Stomach smooth muscle (tissue), 2 donors: ENCODE measurements at regions not wholly inside any gene's neighbourhood (a gene's known extent, or its start where the extent isn't known, plus 50 kb on each side); places are given as distances from the start of the nearest gene placed in this dataset.

Experiments used
- H3K27ac ChIP-seq: one replicate; pipeline ENCODE4 v1.7.0; 2013; ENCODE audit warnings: mild to moderate bottlenecking, low read length, inconsistent platforms
- H3K27me3 ChIP-seq, 2 donors: one replicate each; pipeline ENCODE4 v1.7.0; 2013; ENCODE audit warnings: low read length in 2 of 2; ENCODE audit not compliant: insufficient read depth in 2 of 2, control insufficient read depth in 1 of 2
- H3K36me3 ChIP-seq, 2 donors: one replicate each; pipeline ENCODE4 v1.7.0; 2013; ENCODE audit warnings: low read length in 2 of 2; ENCODE audit not compliant: control insufficient read depth in 2 of 2, insufficient read depth in 2 of 2
- H3K4me1 ChIP-seq: one replicate; pipeline ENCODE4 v1.7.0; 2013; ENCODE audit warnings: low read length; ENCODE audit not compliant: control insufficient read depth, insufficient read depth
- H3K4me3 ChIP-seq, 2 donors: one replicate each; pipeline ENCODE4 v1.7.0; 2013; ENCODE audit warnings: low read length in 2 of 2
- H3K9ac ChIP-seq, 2 donors: one replicate each; pipeline ENCODE4 v1.7.0; 2013; ENCODE audit warnings: low read length in 2 of 2, mild to moderate bottlenecking in 1 of 2
- H3K9me3 ChIP-seq, 2 donors: one replicate each; pipeline ENCODE4 v1.7.0; 2013; ENCODE audit warnings: low read length in 2 of 2; ENCODE audit not compliant: control insufficient read depth in 2 of 2
- donor health status: healthy.
- donor health status: Pancreatic carcinoma.

GRCh38 chr2:22817197-22817596 is 567.8 kb upstream of the KLHL29 start:
- H3K9ac ChIP-seq = no peak overlapping the region
- H3K27ac ChIP-seq = no peak overlapping the region
- no peaks in the 10 kb centered on the region for H3K9me3 ChIP-seq
- no peaks in the 10 kb centered on the region for H3K27me3 ChIP-seq
- H3K4me1 ChIP-seq = no peaks in the 10 kb centered on the region
- H3K36me3 ChIP-seq = no peaks in the 10 kb centered on the region
- H3K4me3 ChIP-seq = no peak overlapping the region

- no peaks in the 10 kb centered on the region for H3K36me3 ChIP-seq
- H3K9ac ChIP-seq = no peak overlapping the region
- no peaks in the 10 kb centered on the region for H3K9me3 ChIP-seq
- no peaks in the 10 kb centered on the region for H3K4me1 ChIP-seq
- no peak overlapping the region for H3K4me3 ChIP-seq
- no peaks in the 10 kb centered on the region for H3K27me3 ChIP-seq
- H3K27ac ChIP-seq = no peak overlapping the region
Measured at GRCh38 chr2:22821458-22821857, 563.5 kb upstream of the KLHL29 start.

DNA sequence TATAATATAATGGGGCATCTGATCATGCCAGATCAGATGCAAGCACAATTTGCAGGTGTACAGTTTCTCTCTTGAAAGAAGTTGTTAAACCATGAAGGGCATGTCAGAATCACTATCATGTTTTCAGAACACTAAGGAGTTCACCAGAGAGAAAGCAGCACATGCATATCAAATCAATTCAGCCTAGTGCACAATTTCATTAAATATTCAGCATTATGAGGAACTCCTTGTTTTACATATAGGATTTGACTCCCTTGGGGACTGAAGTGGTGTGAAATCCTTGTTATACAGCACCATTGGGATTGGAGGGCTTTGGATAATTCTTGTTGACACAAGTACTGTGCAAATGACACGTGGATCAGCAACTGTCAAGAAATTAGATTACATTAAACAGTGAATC is 562.1 kb upstream of the KLHL29 start:
- Histone ChIP-seq H3K4me3 (no peak overlapping the region), H3K4me1 (no peaks in the 10 kb centered on the region), H3K27me3 (no peaks in the 10 kb centered on the region), H3K27ac (no peak overlapping the region), H3K9me3 (no peaks in the 10 kb centered on the region), H3K9ac (no peak overlapping the region), H3K36me3 (no peaks in the 10 kb centered on the region)

DNA sequence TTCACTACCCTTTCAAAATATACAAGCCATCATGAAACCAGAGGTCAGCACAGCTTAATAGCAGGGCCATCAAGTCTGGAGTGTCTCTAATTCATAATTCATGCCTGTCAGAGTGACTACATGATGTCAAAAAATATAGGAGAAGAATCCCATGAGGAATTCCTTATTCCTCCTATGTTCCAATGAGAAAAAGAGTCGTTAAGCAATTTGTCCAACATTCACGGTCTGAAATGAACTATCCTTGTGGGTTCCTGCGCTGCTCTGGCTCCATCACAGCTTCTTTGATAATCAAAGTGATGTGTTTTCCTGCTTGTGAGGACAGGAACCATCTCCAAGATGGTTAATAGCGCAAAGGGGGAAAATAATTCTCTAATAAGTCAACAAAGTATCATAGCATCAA is 560.4 kb upstream of the KLHL29 start:
- Histone ChIP-seq H3K4me1 (no peaks in the 10 kb centered on the region), H3K27me3 (no peaks in the 10 kb centered on the region), H3K4me3 (no peak overlapping the region), H3K27ac (no peak overlapping the region), H3K9me3 (no peaks in the 10 kb centered on the region), H3K9ac (no peak overlapping the region), H3K36me3 (no peaks in the 10 kb centered on the region)

DNA sequence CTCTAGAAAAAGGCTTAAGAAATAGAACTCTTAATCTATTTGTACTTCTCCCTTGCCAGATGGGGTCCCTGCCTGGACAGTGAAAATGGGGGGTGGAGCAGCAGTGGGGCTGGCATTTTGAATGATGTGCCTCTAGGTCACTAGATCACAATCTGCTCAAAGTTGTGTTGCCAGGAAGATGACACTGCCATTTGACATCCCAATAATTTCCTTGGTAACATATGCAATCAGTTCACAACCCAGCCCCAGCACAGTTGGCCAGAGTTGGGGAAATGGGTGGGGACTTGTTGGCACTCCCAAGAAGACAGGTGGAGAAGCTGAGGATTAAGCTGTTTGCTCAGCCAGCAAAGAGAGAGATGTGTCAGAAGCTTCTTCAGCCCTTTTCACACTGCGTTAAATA is 558.3 kb upstream of the KLHL29 start:
- H3K27me3 ChIP-seq = no peaks in the 10 kb centered on the region
- no peak overlapping the region for H3K4me3 ChIP-seq
- no peak overlapping the region for H3K9ac ChIP-seq
- H3K27ac ChIP-seq = no peak overlapping the region
- no peaks in the 10 kb centered on the region for H3K9me3 ChIP-seq
- no peaks in the 10 kb centered on the region for H3K36me3 ChIP-seq
- no peaks in the 10 kb centered on the region for H3K4me1 ChIP-seq

- Histone ChIP-seq H3K9ac (no peak overlapping the region), H3K9me3 (no peaks in the 10 kb centered on the region), H3K4me3 (no peak overlapping the region), H3K36me3 (no peaks in the 10 kb centered on the region), H3K27ac (no peak overlapping the region), H3K27me3 (no peaks in the 10 kb centered on the region), H3K4me1 (no peaks in the 10 kb centered on the region)
Measured at GRCh38 chr2:22829791-22830190, 555.2 kb upstream of the KLHL29 start.

DNA sequence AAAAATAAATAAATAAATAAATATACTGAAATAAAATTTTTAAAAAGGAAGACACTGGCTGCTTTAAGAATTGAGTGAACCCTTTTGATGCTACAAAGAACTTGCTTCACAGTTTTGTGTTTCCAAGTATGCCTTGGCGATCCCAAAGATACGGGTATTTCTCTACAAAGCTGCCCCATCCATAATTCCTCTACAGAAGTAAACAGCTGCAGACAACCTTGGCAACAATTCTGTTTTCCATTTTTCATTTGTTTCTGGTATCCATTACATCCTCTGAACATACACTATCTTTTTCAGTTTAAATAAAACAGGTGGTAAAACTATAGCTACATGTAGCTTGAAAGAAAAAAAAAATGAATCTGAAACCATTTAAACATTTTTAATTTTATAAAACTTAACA is 552.8 kb upstream of the KLHL29 start:
- no peak overlapping the region for H3K9ac ChIP-seq
- H3K36me3 ChIP-seq = no peaks in the 10 kb centered on the region
- no peaks in the 10 kb centered on the region for H3K27me3 ChIP-seq
- no peak overlapping the region for H3K27ac ChIP-seq
- H3K4me1 ChIP-seq = no peaks in the 10 kb centered on the region
- no peaks in the 10 kb centered on the region for H3K9me3 ChIP-seq
- no peak overlapping the region for H3K4me3 ChIP-seq

DNA sequence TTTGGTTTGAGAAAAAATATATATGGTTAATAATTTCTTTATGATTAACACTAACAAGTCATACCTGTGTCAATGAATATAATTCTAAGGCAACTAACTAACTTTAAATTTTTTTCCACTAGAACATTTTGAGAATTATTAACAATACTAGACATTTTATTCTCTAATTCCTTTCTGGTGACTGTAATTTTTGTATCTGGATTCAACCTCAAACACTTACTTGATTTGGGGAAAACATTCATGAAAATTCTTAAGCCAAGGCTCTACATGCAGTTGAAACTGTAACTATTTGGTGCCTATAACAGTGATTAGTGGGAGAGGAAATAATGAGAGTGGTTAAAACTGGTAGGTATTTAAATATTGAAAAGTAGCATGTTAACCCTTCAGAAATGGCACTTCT is 546.5 kb upstream of the KLHL29 start:
- Histone ChIP-seq H3K36me3 (no peaks in the 10 kb centered on the region), H3K4me3 (no peak overlapping the region), H3K9me3 (no peaks in the 10 kb centered on the region), H3K27ac (no peak overlapping the region), H3K9ac (no peak overlapping the region), H3K4me1 (no peaks in the 10 kb centered on the region), H3K27me3 (no peaks in the 10 kb centered on the region)

- no peaks in the 10 kb centered on the region for H3K4me1 ChIP-seq
- H3K36me3 ChIP-seq = no peaks in the 10 kb centered on the region
- no peak overlapping the region for H3K4me3 ChIP-seq
- H3K27ac ChIP-seq = no peak overlapping the region
- no peaks in the 10 kb centered on the region for H3K9me3 ChIP-seq
- H3K27me3 ChIP-seq = no peaks in the 10 kb centered on the region
- H3K9ac ChIP-seq = no peak overlapping the region
Measured at GRCh38 chr2:22842205-22842869, 542.6 kb upstream of the KLHL29 start.

DNA sequence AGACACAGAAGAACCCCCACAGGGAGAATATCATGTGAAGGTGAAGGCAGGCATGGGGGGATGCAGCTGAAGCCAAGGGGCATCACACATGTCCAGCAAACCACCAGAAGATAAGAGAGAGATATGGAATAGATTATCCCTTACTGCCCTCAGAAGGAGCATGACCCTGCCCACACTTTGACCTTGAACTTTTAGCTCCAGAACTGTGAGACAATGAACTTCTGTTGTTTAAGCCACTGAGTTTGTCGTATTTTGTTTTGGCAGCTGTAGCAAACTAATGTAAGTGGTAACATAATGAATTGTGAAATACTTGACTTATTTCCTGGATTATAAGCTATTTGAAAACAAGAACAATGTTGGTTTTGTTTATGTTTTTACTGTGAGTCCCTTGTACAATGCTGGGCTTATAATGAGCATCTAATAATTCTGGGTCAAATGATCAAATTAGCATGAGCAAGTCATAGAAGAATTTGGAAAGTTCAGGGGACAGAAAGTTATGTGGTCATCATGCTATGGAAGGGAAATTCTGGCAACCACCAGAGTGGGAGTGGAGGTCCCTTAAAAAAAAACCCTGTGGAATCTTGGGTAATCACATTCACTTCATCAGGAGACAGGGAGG is 541.0 kb upstream of the KLHL29 start:
- H3K9me3 ChIP-seq = no peaks in the 10 kb centered on the region
- no peaks in the 10 kb centered on the region for H3K36me3 ChIP-seq
- H3K4me3 ChIP-seq = no peak overlapping the region
- H3K27me3 ChIP-seq = no peaks in the 10 kb centered on the region
- H3K9ac ChIP-seq = no peak overlapping the region
- no peak overlapping the region for H3K27ac ChIP-seq
- no peaks in the 10 kb centered on the region for H3K4me1 ChIP-seq

GRCh38 chr2:22850310-22850709 is 534.7 kb upstream of the KLHL29 start:
- no peak overlapping the region for H3K9ac ChIP-seq
- H3K36me3 ChIP-seq = no peaks in the 10 kb centered on the region
- H3K4me3 ChIP-seq = no peak overlapping the region
- H3K27ac ChIP-seq = no peak overlapping the region
- H3K27me3 ChIP-seq = no peaks in the 10 kb centered on the region
- peaks cover 0 to 2% of the 10 kb centered on the region in 2 donors for H3K9me3 ChIP-seq
- H3K4me1 ChIP-seq = no peaks in the 10 kb centered on the region
